ENCODE measurements at regions not wholly inside any gene's neighbourhood (a gene's known extent, or its start where the extent isn't known, plus 50 kb on each side); places are given as distances from the start of the nearest gene placed in this dataset.

DNA sequence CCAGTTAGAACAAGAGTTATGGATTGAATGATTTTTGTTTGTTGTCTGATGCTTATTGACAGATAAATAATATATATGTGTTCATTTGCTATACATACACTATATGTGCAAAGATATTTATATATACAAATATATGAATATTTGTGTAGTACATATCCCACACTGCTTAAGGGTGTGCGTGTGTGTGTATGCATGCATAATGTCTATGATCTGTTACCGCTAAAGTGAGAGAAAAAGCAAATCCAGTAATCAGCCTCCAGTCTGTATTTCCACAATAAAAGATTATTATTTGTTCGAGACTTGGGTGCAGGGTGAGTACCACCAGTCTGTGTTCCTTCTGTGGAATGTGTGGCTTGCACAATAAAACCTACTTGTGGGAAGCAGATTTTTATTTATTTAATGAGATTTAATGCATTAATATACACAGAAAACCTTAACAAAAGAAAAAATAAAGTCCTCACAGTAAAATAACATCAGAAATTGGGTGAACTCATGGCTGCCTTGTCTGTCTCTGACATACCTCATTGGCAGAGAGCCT lies 366.0 kb upstream of the TBL1XR1 start:
- TF ChIP-seq, protein P1, sequence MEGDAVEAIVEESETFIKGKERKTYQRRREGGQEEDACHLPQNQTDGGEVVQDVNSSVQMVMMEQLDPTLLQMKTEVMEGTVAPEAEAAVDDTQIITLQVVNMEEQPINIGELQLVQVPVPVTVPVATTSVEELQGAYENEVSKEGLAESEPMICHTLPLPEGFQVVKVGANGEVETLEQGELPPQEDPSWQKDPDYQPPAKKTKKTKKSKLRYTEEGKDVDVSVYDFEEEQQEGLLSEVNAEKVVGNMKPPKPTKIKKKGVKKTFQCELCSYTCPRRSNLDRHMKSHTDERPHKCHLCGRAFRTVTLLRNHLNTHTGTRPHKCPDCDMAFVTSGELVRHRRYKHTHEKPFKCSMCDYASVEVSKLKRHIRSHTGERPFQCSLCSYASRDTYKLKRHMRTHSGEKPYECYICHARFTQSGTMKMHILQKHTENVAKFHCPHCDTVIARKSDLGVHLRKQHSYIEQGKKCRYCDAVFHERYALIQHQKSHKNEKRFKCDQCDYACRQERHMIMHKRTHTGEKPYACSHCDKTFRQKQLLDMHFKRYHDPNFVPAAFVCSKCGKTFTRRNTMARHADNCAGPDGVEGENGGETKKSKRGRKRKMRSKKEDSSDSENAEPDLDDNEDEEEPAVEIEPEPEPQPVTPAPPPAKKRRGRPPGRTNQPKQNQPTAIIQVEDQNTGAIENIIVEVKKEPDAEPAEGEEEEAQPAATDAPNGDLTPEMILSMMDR (IDR thresholded peaks at IDR 0.05): no peak
- no peak for TF ChIP-seq POLR2A (IDR thresholded peaks at IDR 0.05)
